K562 (cell line): ENCODE measurements at regions not wholly inside any gene's neighbourhood (a gene's known extent, or its start where the extent isn't known, plus 50 kb on each side); places are given as distances from the start of the nearest gene placed in this dataset.

Experiments used
- CTCF ChIP-seq, 3 experiments: IDR thresholded peaks in 2 of 3; conservative IDR thresholded peaks in 1 of 3; 2 replicates each; pipeline ENCODE4 v1.5.1; 2011 to 2012; ENCODE audit warnings: low read length in 3 of 3, mild to moderate bottlenecking in 3 of 3, control low read depth in 2 of 3, improper control_type of control experiment in 1 of 3, inconsistent platforms in 1 of 3, low read depth in 1 of 3, mixed read lengths in 1 of 3, moderate library complexity in 1 of 3; ENCODE audit not compliant: insufficient read depth in 2 of 3
- CUX1 ChIP-seq: fragments of 200-800 bp; sonication (Bioruptor generic); IDR thresholded peaks from 2 replicates; pipeline ENCODE4 v1.6.1; 2016; ENCODE audit warnings: missing genetic modification characterization, missing compliant biosample characterization
- ELK1 ChIP-seq: sonication (generic); formaldehyde crosslinking; IDR thresholded peaks from 2 replicates; pipeline ENCODE4 v1.8.1; 2022; ENCODE audit warnings: missing genetic modification reagents
- MAFG ChIP-seq: fragments of 450-650 bp; conservative IDR thresholded peaks from 2 replicates; pipeline ENCODE4 v1.6.1; 2016; ENCODE audit warnings: missing genetic modification characterization, missing compliant biosample characterization
- PKNOX1 ChIP-seq: fragments of 450-650 bp; IDR thresholded peaks from 2 replicates; pipeline ENCODE4 v1.6.1; 2016
- SMAD3 ChIP-seq: fragments of 450-650 bp; formaldehyde crosslinking; conservative IDR thresholded peaks from 2 replicates; pipeline ENCODE4 v1.4.0; 2020; ENCODE audit warnings: mild to moderate bottlenecking
- SPI1 ChIP-seq: IDR thresholded peaks from 2 replicates; pipeline ENCODE4 v1.6.1; 2011; ENCODE audit warnings: low read depth, low read length, control low read depth, borderline replicate concordance
- ZNF445 ChIP-seq: fragments of 250-450 bp; sonication (Bioruptor Pico); IDR thresholded peaks from 2 replicates; pipeline ENCODE4 v1.4.0; 2020; ENCODE audit warnings: low read depth, mild to moderate bottlenecking, moderate library complexity

GRCh38 chr6:15908871-15909270, 220.0 kb upstream of the MYLIP start:
- TF ChIP-seq SMAD3, result no peak
- TF ChIP-seq ZNF445 (CRISPR knock-in tag), result no peak
- TF ChIP-seq SPI1, result no peak
- TF ChIP-seq CTCF (IDR thresholded peaks at IDR 0.05 in 2 of 3, conservative IDR thresholded peaks at IDR 0.05 in 1 of 3; ENCODE audit: insufficient read depth in 2 of 3, low read depth in 1 of 3, low read length in 3 of 3), result no peak
- TF ChIP-seq CUX1, result no peak
- TF ChIP-seq PKNOX1, result no peak
- no peak for TF ChIP-seq MAFG (tag)
- no peak for TF ChIP-seq ELK1 (CRISPR knock-in tag)
